HUES48 (cell line): ENCODE measurements at regions not wholly inside any gene's neighbourhood (a gene's known extent, or its start where the extent isn't known, plus 50 kb on each side); places are given as distances from the start of the nearest gene placed in this dataset.
"Not testable (repeated sequence)": the region's sequence is repeated elsewhere in the genome, so short reads cannot be mapped to it uniquely, and the experiment has no call there.

Experiments used
- H3K27ac ChIP-seq: one replicate; pipeline ENCODE4 v1.7.0; 2013; ENCODE audit warnings: low read depth, low read length, inconsistent platforms
- H3K27me3 ChIP-seq: 2 replicates; pipeline ENCODE4 v1.6.1; 2013; ENCODE audit warnings: mild to moderate bottlenecking, low read length; ENCODE audit not compliant: control insufficient read depth, insufficient read depth
- H3K36me3 ChIP-seq: 2 replicates; pipeline ENCODE4 v1.6.1; 2013; ENCODE audit warnings: low read length; ENCODE audit not compliant: control insufficient read depth, insufficient read depth
- H3K4me1 ChIP-seq: 2 replicates; pipeline ENCODE4 v1.6.1; 2013; ENCODE audit warnings: mild to moderate bottlenecking, low read length; ENCODE audit not compliant: control insufficient read depth, insufficient read depth
- H3K4me3 ChIP-seq: 2 replicates; pipeline ENCODE4 v1.5.1; 2013; ENCODE audit warnings: mild to moderate bottlenecking, low read depth, low read length
- H3K9ac ChIP-seq: 2 replicates; pipeline ENCODE4 v1.6.1; 2013; ENCODE audit warnings: mild to moderate bottlenecking, low read depth, low read length, moderate library complexity
- H3K9me3 ChIP-seq: 2 replicates; pipeline ENCODE4 v1.6.1; 2013; ENCODE audit warnings: low read length; ENCODE audit not compliant: control insufficient read depth, insufficient read depth

GRCh38 chr7:79741684-79742083 lies 288.2 kb upstream of the MAGI2 start:
- Histone ChIP-seq H3K9me3 (no peaks in the 10 kb centered on the region), H3K27me3 (no peaks in the 10 kb centered on the region), H3K36me3 (no peaks in the 10 kb centered on the region), H3K27ac (no peak overlapping the region), H3K4me1 (no peaks in the 10 kb centered on the region), H3K4me3 (no peak overlapping the region), H3K9ac (no peak overlapping the region)

DNA sequence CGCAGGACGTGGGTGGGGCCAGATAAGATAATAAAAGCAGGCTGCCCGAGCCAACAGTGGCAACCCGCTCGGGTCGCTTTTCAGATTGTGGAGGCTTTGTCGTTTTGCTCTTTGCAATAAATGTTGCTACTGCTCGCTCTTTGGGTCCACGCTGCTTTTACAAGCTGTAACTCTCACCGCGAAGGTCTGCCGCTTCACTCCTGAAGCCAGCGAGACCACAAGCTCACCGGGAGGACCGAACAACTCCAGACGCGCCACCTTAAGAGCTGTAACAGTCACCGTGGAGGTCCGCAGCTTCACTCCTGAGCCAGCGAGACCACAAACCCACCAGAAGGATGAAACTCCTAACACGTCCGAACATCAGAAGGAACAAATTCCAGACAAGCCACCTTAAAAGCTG lies 286.6 kb upstream of the MAGI2 start:
- H3K27ac ChIP-seq = no peak overlapping the region
- no peak overlapping the region for H3K4me3 ChIP-seq
- no peaks in the 10 kb centered on the region for H3K36me3 ChIP-seq
- no peak overlapping the region for H3K9ac ChIP-seq
- no peaks in the 10 kb centered on the region for H3K4me1 ChIP-seq
- no peaks in the 10 kb centered on the region for H3K27me3 ChIP-seq
- no peaks in the 10 kb centered on the region for H3K9me3 ChIP-seq

GRCh38 chr7:79739036-79739709 lies 285.7 kb upstream of the MAGI2 start:
- not testable (repeated sequence) for H3K9me3 ChIP-seq, H3K4me1 ChIP-seq, H3K27ac ChIP-seq, H3K4me3 ChIP-seq, H3K9ac ChIP-seq, H3K27me3 ChIP-seq, H3K36me3 ChIP-seq

GRCh38 chr7:79736418-79736817 lies 283.0 kb upstream of the MAGI2 start:
- Histone ChIP-seq H3K36me3 (no peaks in the 10 kb centered on the region), H3K9me3 (no peaks in the 10 kb centered on the region), H3K4me3 (no peak overlapping the region), H3K4me1 (no peaks in the 10 kb centered on the region), H3K9ac (no peak overlapping the region), H3K27ac (no peak overlapping the region), H3K27me3 (no peaks in the 10 kb centered on the region)

- no peak overlapping the region for H3K4me3 ChIP-seq
- H3K27ac ChIP-seq = no peak overlapping the region
- H3K9me3 ChIP-seq = no peaks in the 10 kb centered on the region
- H3K27me3 ChIP-seq = no peaks in the 10 kb centered on the region
- H3K36me3 ChIP-seq = no peaks in the 10 kb centered on the region
- H3K4me1 ChIP-seq = no peaks in the 10 kb centered on the region
- H3K9ac ChIP-seq = no peak overlapping the region
Observed at GRCh38 chr7:79735012-79735411, 281.5 kb upstream of the MAGI2 start.

DNA sequence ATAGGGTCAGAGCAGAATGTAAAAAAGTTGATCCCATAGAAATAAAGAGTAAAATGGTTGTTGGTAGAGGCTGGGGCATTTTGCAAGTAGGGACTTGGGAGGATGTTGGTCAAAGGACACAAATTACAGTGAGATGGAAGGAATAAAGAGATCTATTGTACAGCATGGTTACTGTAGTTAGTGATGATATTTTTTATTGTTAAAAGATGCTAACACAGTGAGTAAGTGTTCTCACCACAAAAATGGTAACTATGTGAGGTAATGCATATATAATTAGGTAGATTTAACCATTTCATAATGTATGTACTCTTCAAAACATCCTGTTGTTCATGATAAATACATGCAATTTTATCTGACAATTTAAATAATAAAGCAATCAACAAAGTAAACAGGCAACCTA lies 280.7 kb upstream of the MAGI2 start:
- Histone ChIP-seq H3K9ac (no peak overlapping the region), H3K4me1 (no peaks in the 10 kb centered on the region), H3K9me3 (no peaks in the 10 kb centered on the region), H3K27ac (no peak overlapping the region), H3K4me3 (no peak overlapping the region), H3K27me3 (no peaks in the 10 kb centered on the region), H3K36me3 (no peaks in the 10 kb centered on the region)

DNA sequence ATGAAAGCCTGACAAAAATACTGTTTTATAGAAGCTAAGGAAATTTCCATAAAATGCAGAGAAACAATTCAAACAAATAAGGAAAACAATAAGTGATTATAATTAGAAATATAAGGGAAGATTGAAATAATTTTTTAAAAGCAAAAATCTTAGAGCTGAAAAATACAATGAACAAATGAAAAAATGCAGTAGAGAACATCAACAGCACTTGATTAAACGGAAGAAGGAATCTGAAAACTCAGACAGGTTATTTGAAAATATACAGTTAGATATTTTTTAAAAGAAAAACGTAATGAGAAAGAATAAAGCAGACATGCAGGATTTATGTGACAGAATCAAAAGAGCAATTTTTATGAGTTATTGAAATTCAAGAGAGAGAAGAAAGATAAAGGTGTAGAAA lies 279.1 kb upstream of the MAGI2 start:
- Histone ChIP-seq H3K9me3 (no peaks in the 10 kb centered on the region), H3K27ac (no peak overlapping the region), H3K36me3 (no peaks in the 10 kb centered on the region), H3K4me3 (no peak overlapping the region), H3K27me3 (no peaks in the 10 kb centered on the region), H3K9ac (no peak overlapping the region), H3K4me1 (no peaks in the 10 kb centered on the region)

DNA sequence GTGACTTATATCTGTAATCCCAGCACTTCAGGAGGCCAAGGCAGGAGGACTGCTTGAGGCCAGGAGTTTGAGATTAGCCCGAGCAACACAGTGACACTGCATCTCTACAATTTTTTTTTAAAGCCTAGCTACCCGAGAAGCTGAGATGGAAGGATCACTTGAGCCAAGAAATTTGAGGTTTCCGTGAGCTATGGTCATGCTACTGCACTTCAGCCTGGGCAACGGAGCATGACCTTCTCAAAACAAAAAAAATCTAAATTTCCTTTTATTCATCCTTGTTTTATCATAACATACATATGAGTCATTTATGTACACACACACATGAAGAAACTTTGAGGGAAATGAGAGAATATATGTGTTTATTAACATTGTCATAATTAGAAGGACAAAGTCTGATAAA lies 277.5 kb upstream of the MAGI2 start:
- H3K9me3 ChIP-seq = no peaks in the 10 kb centered on the region
- H3K4me3 ChIP-seq = no peak overlapping the region
- H3K27me3 ChIP-seq = no peaks in the 10 kb centered on the region

GRCh38 chr7:79723833-79724618 lies 270.6 kb upstream of the MAGI2 start:
- no peak overlapping the region for H3K27ac ChIP-seq
- H3K4me3 ChIP-seq = no peak overlapping the region
- H3K36me3 ChIP-seq = no peaks in the 10 kb centered on the region
- no peak overlapping the region for H3K9ac ChIP-seq
- no peaks in the 10 kb centered on the region for H3K9me3 ChIP-seq
- no peaks in the 10 kb centered on the region for H3K27me3 ChIP-seq
- H3K4me1 ChIP-seq = no peaks in the 10 kb centered on the region

More for the DNA sequence above, 277.5 kb upstream of the MAGI2 start:
- Histone ChIP-seq H3K27ac (no peak overlapping the region), H3K36me3 (no peaks in the 10 kb centered on the region), H3K4me1 (no peaks in the 10 kb centered on the region), H3K9ac (no peak overlapping the region)

- no peak overlapping the region for H3K27ac ChIP-seq
- no peaks in the 10 kb centered on the region for H3K4me1 ChIP-seq
- H3K9ac ChIP-seq = no peak overlapping the region
Observed at GRCh38 chr7:79722217-79722616, 268.8 kb upstream of the MAGI2 start.

GRCh38 chr7:79719216-79719615 lies 265.7 kb upstream of the MAGI2 start:
- H3K36me3 ChIP-seq = no peaks in the 10 kb centered on the region
- H3K9me3 ChIP-seq = no peaks in the 10 kb centered on the region
- H3K27me3 ChIP-seq = no peaks in the 10 kb centered on the region
- H3K4me3 ChIP-seq = no peak overlapping the region
- no peak overlapping the region for H3K27ac ChIP-seq
- H3K9ac ChIP-seq = no peak overlapping the region
- H3K4me1 ChIP-seq = no peaks in the 10 kb centered on the region

More at GRCh38 chr7:79722217-79722616, 268.8 kb upstream of the MAGI2 start:
- no peak overlapping the region for H3K4me3 ChIP-seq
- no peaks in the 10 kb centered on the region for H3K27me3 ChIP-seq
- H3K36me3 ChIP-seq = no peaks in the 10 kb centered on the region
- H3K9me3 ChIP-seq = no peaks in the 10 kb centered on the region
